OCI-M1 (cell line): ENCODE measurements at regions not wholly inside any gene's neighbourhood (a gene's known extent, or its start where the extent isn't known, plus 50 kb on each side); places are given as distances from the start of the nearest gene placed in this dataset.
"Not testable (repeated sequence)": the region's sequence is repeated elsewhere in the genome, so short reads cannot be mapped to it uniquely, and the experiment has no call there.

Source experiments
- DNase-seq: peaks from one replicate; lab custom pipeline; 2025; lab: John Stamatoyannopoulos, UW

DNA sequence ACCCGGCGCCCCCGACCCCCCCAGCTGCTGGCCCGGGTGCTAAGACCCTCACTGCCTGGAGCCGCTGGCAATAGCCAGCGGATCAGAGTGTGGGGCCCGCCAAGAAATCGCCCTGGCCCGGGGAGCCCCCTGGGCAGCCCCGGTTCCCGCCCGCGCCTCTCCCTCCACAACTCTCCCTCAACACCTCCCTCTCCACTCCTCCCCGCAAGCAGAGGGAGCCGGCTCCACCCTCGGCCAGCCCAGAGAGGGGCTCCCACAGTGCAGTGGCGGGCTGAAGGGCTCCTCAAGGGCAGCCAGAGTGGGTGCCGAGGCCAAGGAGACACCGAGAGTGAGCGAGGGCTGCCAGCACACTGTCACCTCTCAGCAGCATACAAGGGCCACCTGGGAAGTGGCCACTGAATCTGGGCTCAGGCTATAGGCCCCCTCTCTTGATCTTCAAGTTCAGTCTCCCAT is 385.5 kb downstream of the SEC14L1 start:
- DNase-seq, result no peak

DNA sequence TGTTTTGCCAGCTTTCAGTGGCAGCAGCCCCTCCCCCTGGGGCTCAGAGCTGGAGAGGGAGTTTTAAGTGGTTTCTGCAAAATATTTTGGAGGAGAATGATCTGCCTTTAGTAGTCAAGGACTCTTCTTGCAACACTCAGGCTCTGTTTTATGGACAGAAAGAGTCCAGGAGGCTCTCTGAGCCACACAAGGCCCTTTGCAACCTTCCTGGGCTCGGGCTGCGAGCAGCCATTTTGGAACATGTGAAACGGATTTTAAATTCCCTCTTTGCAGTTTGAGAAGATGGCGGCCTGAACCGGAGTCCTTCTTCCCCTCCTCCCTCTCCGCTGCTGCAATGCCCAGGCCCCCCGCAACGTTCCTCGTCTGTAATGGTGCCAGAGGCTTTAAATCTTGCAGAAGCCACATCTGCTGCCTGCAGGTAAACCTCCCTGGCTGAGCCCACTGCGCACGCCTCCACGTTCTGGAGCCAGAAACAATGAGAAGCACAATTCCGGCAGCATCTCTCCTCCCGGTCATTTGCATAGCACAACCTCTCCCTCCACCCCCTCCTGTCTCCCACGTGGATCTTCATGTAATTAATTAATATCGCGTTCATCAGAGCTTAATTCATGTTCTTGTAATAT is 386.1 kb downstream of the SEC14L1 start:
- DNase-seq, result no peak

GRCh38 chr17:77527409-77527808 is 386.6 kb downstream of the SEC14L1 start:
- DNase-seq, result no peak

- DNase-seq, result no peak
These were observed 387.2 kb downstream of the SEC14L1 start for GRCh38 chr17:77527836-77528505.

DNA sequence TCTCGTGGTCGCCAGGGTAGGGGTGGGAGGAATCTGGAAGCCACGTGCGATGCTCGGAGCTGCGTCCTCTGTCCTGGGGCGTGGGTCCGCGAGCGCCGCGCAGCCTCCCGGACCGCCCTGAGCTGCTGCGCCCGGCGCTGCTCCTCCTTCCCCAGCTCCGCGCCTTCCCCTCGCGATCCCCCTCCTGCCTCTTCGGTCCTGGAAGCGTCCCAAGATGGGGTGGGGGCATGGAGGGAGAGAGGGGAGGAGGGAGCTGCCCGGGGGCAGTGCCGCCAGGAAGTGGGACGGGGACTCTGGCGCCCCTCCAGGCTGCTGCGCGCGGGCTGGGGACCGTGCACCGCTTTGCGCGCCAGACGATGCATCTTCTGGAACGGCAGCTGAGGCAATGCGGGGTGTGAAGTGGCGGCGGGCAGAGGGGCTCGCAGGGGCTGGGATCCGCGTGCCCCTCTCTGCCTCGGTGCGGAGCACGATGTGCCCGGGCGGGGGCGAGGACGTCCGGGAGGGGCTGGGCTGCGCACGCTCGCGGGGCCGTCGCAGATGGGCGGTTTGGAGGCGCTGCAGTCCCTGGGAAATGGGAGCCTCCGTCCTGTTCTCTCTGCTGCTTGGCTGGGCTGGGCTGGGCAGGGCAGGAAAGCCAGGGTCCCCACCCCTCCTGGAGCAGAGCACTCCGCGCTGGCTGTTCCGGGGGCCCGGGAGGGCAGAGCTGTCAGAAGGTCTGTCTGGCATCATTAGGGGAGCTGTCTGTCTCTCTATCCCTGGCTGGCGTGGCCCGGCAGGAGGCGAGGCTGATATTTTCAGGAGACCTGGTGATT is 388.0 kb downstream of the SEC14L1 start:
- DNase-seq, result no peak

DNA sequence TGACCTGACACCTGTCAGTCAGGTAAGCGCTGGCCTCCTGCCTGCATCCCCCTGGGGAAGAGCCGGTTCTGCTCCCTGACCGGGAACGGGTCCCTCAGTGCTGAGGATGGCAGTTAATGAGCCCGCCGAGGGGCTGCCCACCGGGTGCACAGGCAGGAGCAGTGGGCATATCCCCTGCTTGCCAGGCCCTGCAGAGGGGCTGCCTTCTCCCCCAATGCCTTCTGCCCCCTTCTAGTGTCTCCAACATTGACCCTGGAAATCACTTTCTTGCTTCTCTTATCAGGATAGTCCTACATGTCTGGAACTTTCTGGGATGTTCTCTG is 388.5 kb downstream of the SEC14L1 start:
- no peak for DNase-seq

DNA sequence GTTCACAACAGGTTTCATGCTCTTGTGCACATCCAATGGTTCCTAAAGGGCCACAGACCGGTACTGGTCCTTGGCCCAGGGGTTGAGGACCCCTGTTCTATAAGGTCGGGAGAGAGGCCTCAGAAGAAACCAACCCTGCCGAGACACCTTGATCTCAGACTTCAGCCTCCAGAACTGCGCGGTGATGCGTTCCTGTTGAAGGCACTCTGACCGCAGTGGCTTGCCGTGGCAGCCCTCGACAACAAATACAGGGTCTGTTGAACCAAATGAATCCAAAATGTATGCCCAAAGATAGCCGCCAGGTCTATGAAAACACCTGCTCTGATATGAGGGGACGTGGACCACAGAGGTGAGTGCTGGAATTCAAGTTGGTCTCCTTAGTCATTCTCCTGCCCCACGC is 389.8 kb downstream of the SEC14L1 start:
- DNase-seq, result no peak

DNA sequence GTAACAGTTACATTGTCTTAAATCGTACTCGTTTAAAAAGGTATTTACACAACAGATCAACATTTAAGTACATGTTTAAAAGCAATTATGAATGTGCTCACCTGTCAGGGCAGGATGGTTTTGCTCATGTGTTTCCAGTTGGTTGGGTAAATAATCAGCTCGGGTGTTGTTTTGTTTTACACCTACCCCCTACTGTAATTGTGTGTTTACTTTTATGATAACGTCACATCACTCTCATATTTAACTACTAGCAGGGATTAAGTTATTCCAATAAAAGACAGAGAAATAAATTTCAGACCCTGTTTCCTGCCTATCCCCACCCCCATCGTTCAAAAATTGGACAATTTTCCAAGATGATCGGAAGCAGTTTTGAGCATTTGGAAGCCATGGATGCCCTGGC is 390.2 kb downstream of the SEC14L1 start:
- no peak for DNase-seq

DNA sequence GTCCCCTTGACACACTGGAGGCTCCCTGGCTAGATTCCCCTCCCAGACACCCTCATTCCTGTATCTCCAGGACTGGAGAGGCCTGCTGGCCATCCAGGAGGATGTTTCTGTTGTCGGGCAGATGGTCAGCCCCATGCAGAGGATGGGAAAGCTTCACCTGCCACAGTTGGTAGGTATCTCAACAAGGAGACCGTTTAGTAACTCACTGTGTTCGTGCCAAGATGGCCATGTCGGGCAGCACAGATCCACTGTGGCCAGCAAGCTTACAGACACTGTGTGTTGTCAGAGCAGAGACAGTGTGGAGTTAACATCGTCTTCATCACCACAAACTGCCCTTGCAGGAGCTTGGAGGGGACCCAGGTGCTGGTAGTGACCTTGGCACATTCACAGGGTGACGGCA is 390.9 kb downstream of the SEC14L1 start:
- DNase-seq, result no peak

GRCh38 chr17:77533697-77534096 is 392.9 kb downstream of the SEC14L1 start:
- DNase-seq, result not testable (repeated sequence)

DNA sequence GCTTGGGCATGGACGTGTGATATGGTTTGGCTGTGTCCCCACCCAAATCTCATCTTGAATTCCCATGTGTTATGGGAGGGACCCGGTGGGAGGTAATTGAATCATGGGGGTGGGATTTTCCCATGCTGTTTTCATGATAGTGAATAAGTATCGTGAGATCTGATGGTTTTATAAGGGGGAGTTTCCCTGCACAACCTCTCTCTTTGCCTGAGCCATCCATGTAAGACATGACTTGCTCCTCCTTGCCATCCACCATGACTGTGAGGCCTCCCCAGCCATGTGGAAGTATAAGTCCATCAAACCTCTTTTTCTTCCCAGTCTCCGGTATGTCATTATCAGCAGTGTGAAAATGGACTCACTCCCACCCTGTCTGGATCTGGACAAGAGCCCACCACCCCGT is 393.4 kb downstream of the SEC14L1 start:
- no peak for DNase-seq

GRCh38 chr17:77535435-77535834 is 394.7 kb downstream of the SEC14L1 start:
- no peak for DNase-seq

- DNase-seq, result peak; percentile 27
These were observed 395.1 kb downstream of the SEC14L1 start for GRCh38 chr17:77535892-77536291.

DNA sequence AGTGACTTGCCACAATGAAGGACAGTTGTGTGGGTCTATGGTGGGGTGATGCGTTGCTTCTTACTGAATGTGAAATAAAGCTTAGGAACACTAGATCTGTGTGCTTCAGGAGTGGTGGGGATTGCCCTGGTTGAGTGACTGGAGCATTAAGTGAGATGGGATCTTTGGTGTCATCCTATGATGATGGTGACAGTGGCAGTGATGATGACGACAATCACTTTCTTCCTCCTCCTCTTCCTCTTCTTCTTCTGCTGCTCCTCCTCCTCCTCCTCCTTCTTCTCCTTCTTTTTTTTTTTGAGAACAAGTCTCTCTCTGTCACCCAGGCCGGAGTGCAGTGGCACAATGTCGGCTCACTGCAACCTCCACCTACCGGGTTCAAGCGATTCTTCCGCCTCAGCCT is 396.8 kb downstream of the SEC14L1 start:
- DNase-seq, result no peak

GRCh38 chr17:77540531-77540930 is 399.8 kb downstream of the SEC14L1 start:
- DNase-seq, result no peak

- DNase-seq, result no peak
These were observed 400.2 kb downstream of the SEC14L1 start for GRCh38 chr17:77540975-77541374.

DNA sequence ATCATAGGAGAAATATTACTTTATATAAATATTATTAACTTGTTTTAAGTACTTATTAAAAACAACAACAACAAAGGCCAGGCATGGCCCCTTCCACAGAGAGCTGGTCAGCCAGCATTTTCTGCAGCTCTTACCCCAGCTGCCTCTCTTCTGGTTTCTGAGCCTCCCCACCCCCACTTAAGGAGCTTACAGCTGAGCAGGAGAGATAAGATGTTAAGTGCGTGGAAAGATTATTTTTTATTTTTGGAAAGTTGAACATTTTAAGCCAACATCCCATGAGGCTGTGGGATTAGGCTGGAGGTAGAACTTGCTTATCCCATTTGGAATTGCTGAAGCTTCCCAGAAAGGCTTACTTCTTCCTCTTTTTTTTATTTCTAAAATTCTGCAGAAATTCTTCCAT is 401.2 kb downstream of the SEC14L1 start:
- peak; percentile 67 for DNase-seq

DNA sequence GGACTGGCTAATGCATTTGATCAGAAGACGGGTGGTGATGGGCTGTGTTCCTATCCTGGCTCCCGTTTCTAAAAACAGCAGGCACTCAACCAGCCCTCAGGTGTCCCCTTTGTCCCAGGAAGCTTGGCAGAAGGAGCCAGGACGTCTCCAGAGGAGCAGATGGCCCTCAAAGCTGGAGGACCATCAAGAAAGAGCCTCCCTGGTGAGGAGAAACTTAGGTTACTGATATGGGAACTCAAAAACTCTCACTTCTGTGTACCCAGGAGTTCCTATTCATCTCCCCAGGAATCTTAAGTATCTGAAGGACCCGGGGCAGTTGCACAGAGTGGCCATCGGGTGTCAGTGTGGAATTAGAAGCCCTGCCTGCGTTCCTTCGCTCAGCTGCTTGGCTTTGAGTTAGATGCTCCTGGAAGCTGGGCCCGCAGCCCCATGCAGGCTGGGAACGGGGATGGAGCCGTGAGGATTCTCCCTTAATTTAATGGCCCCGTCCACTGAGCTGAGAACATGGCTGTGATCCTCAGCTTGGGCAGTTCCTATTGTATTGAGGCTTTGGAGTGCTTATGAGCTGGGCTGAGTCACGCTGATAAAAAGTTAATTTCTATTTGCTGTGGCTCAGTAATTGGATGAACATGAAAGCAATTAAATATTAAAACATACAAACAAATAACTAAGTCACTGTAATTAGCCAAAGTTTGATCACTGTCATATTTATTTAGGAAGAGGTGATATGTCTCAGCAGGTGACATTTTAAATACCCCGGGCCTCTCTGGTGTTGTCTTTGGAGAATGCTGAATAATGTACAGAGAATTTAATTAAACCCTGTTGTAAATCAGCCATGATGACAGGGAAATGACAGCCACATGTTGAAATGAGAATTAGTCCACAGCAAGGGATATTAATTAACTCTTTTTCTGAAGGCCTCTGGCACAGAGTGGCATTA is 402.1 kb downstream of the SEC14L1 start:
- peak; percentile 88 for DNase-seq

GRCh38 chr17:77543801-77544200 is 403.0 kb downstream of the SEC14L1 start:
- DNase-seq, result no peak

DNA sequence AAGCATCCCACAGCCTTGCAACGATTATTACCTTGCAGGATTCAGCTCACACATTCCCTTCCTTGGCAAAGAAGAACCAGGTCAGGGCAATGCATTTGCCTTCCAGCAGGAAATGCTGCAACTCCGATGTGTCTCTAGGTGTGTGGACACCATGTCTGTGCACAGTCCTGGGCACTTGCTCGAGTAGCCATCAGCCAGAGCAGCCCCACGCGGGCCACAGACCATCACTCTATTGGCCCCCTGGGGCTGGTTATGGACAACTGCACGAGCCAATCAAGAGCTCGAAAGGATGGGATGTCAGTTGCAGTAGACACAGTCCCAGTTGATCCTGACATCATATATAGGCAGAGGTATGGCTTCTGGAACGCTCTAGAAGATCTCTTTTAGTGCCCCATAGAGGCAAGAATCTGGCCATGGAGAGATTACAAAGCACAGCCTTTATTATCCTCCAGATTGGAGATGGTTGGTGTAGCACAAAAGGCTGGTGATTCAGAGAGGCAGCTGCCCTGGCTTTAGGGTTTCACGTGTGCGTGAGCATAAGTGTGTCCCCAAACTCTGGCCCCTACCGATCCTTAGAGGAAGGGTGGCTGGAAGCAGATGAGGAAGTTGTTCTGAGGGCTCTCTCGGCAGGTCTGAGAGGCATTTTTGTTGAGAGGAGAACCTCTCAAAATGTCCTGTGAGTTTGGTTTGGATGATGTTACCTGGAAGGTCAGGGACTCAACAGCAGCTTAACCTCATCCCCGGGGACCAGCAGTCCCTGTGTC is 403.8 kb downstream of the SEC14L1 start:
- no peak for DNase-seq

DNA sequence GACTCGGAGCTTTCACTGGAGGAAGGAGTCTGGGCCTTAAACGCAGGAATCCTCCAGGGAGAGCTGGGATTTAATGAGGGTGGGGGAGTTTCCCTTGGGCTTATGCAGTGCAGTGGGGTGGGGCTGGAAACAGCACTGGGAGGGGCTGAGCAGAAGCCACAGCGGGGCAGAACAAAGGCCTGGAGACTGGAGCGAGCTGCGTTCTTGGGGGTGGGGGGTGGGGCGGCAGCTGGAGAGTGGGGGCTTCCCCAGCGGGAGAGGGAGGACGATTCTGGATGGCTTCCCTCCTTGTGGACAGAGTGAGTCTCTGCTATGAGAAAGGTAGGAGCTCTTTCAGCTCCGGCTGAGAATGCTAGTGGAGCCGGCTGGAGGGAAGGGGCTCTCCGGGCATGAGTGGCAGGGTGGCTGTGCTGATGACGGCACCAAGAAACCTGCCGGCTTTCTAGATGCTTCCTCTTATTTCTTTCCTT is 406.0 kb downstream of the SEC14L1 start:
- DNase-seq, result no peak
